ENCODE measurements at regions not wholly inside any gene's neighbourhood (a gene's known extent, or its start where the extent isn't known, plus 50 kb on each side); places are given as distances from the start of the nearest gene placed in this dataset.

DNA sequence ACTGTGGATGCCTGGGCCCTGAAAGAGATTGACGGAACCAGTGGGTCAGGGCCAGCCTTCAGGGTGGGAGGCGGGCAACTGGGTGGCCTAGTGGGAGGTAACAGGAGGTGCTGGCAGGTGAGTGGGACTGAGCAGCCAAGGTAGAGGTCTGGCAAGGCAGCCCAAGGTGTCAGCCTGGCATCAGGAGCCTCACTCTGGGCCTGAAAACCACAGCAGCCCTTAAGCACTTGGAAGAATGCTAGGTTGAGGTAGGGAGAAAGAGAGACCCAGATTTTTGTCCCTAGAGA is 315.8 kb upstream of the PRICKLE1 start:
- H3K9ac ChIP-seq (ENCODE audit: insufficient read depth, low read length, poor library complexity, severe bottlenecking): no peak overlapping the region
- H3K27me3 ChIP-seq (ENCODE audit: control insufficient read depth in 2 of 2, insufficient read depth in 2 of 2, low read length in 2 of 2): no peaks in the 10 kb centered on the region
- no peak overlapping the region for H3K4me2 ChIP-seq (replicated peaks; ENCODE audit: extremely low read depth, low read length, poor library complexity, severe bottlenecking)
- H3K36me3 ChIP-seq (replicated peaks in 1 of 2; ENCODE audit: control insufficient read depth in 1 of 2, insufficient read depth in 2 of 2, low read length in 2 of 2): no peaks in the 10 kb centered on the region
- H3K27ac ChIP-seq (ENCODE audit: low read depth in 1 of 2, low read length in 2 of 2): no peak overlapping the region
- intact Hi-C loops (cut with micrococcal nuclease): no loop called here
- no peak overlapping the region for H2AFZ ChIP-seq (ENCODE audit: insufficient read depth, low read depth, low read length, poor library complexity, severe bottlenecking)
- H4K20me1 ChIP-seq (ENCODE audit: insufficient read depth, low read length): no peaks in the 10 kb centered on the region
- Mint-ChIP-seq H3K4me1 (no peaks in the 10 kb centered on the region), H3K27ac (no peak overlapping the region), H3K36me3 (no peaks in the 10 kb centered on the region), H3K4me3 (no peak overlapping the region), H3K9me3 (peaks cover 10 to 32% (median 24%) of the 10 kb centered on the region in 7 donors), H3K27me3 (ENCODE audit: low read depth in 3 of 3) (no peaks in the 10 kb centered on the region)
- 96% methylated on average over 2 of the region's 2 CpGs for WGBS (ENCODE audit: insufficient coverage)
- TF ChIP-seq, protein P1, sequence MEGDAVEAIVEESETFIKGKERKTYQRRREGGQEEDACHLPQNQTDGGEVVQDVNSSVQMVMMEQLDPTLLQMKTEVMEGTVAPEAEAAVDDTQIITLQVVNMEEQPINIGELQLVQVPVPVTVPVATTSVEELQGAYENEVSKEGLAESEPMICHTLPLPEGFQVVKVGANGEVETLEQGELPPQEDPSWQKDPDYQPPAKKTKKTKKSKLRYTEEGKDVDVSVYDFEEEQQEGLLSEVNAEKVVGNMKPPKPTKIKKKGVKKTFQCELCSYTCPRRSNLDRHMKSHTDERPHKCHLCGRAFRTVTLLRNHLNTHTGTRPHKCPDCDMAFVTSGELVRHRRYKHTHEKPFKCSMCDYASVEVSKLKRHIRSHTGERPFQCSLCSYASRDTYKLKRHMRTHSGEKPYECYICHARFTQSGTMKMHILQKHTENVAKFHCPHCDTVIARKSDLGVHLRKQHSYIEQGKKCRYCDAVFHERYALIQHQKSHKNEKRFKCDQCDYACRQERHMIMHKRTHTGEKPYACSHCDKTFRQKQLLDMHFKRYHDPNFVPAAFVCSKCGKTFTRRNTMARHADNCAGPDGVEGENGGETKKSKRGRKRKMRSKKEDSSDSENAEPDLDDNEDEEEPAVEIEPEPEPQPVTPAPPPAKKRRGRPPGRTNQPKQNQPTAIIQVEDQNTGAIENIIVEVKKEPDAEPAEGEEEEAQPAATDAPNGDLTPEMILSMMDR (IDR thresholded peaks at IDR 0.05): no peak
- no peaks in the 10 kb centered on the region for H3K79me2 ChIP-seq (ENCODE audit: insufficient read depth, low read length)
- DNase-seq: no peak
- no peaks in the 10 kb centered on the region for H3K4me1 ChIP-seq (ENCODE audit: control insufficient read depth in 1 of 2, insufficient read depth in 2 of 2, low read length in 2 of 2)
- no peak overlapping the region for H3K4me3 ChIP-seq (replicated peaks in 1 of 3; ENCODE audit: low read depth in 2 of 3, low read length in 3 of 3)
- peaks cover 26 to 33% of the 10 kb centered on the region in 2 donors for H3K9me3 ChIP-seq (replicated peaks in 1 of 2; ENCODE audit: control insufficient read depth in 1 of 2, insufficient read depth in 1 of 2, low read length in 2 of 2)

DNA sequence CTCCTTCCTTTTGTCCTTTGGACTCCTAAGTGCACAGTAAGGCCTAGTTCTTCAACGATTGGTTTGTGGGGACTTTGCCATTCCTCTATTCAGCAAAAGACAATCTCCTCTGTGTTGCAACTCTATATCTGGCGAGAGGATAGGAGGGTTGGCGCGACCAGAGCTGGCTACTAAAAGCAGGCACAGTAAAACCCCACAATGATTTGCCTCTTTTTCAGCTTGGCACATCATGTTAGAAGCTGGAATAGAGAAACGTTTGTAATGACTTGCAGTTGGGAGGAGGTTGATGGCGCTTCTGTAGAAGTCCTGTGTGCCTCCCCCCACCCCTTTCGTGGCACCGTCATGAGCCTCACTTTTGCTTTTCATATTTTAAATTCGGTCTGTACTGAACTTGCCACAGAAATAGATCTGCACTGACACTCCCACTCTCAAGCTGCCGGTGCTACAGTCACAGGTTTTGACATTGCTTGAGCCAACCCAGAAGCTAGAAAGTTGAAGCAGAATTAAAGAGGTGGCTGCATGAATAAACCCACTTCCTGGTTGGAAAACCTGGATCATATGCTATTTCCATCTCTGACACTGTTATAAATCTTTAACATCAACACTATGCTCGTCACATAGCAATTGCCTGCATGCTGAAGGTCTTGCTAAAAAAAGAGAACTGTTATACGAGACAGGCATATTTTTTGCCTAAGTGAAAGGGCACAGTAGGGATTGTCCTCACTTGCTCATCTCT is 315.3 kb upstream of the PRICKLE1 start:
- no peak overlapping the region for H3K27ac ChIP-seq (ENCODE audit: low read depth in 1 of 2, low read length in 2 of 2)
- no peak for DNase-seq
- no peaks in the 10 kb centered on the region for H3K36me3 Mint-ChIP-seq

More for the DNA sequence above, 315.3 kb upstream of the PRICKLE1 start:
- Histone ChIP-seq H3K36me3 (replicated peaks in 1 of 2; ENCODE audit: control insufficient read depth in 1 of 2, insufficient read depth in 2 of 2, low read length in 2 of 2) (no peaks in the 10 kb centered on the region), H3K9ac (ENCODE audit: insufficient read depth, low read length, poor library complexity, severe bottlenecking) (no peak overlapping the region), H3K4me2 (replicated peaks; ENCODE audit: extremely low read depth, low read length, poor library complexity, severe bottlenecking) (no peak overlapping the region), H3K27me3 (ENCODE audit: control insufficient read depth in 2 of 2, insufficient read depth in 2 of 2, low read length in 2 of 2) (no peaks in the 10 kb centered on the region), H2AFZ (ENCODE audit: insufficient read depth, low read depth, low read length, poor library complexity, severe bottlenecking) (no peak overlapping the region), H3K4me3 (replicated peaks in 1 of 3; ENCODE audit: low read depth in 2 of 3, low read length in 3 of 3) (no peak overlapping the region), H3K79me2 (ENCODE audit: insufficient read depth, low read length) (no peaks in the 10 kb centered on the region), H3K9me3 (replicated peaks in 1 of 2; ENCODE audit: control insufficient read depth in 1 of 2, insufficient read depth in 1 of 2, low read length in 2 of 2) (peaks cover 26 to 31% of the 10 kb centered on the region in 2 donors), H4K20me1 (ENCODE audit: insufficient read depth, low read length) (no peaks in the 10 kb centered on the region), H3K4me1 (ENCODE audit: control insufficient read depth in 1 of 2, insufficient read depth in 2 of 2, low read length in 2 of 2) (no peaks in the 10 kb centered on the region)
- 31% methylated on average over 4 of the region's 12 CpGs for WGBS (ENCODE audit: insufficient coverage)
- H3K4me1 Mint-ChIP-seq: no peaks in the 10 kb centered on the region
- H3K27ac Mint-ChIP-seq: no peak overlapping the region
- H3K4me3 Mint-ChIP-seq: no peak overlapping the region
- H3K9me3 Mint-ChIP-seq: peaks cover 10 to 32% (median 23%) of the 10 kb centered on the region in 7 donors
- TF ChIP-seq, protein P1 (IDR thresholded peaks at IDR 0.05): no peak
- H3K27me3 Mint-ChIP-seq (ENCODE audit: low read depth in 3 of 3): no peaks in the 10 kb centered on the region
- intact Hi-C loops (cut with micrococcal nuclease): no loop called here
